OCI-LY7 (cell line): ENCODE measurements at regions not wholly inside any gene's neighbourhood (a gene's known extent, or its start where the extent isn't known, plus 50 kb on each side); places are given as distances from the start of the nearest gene placed in this dataset.

Experiments
- BruUV-seq: library from RNA; stranded (reverse); fragments of 400-500 nt; replicated peaks from 2 replicates; lab custom pipeline; 2021; lab: Mats Ljungman, UMichigan
- CTCF ChIA-PET: fragments of 300-600 bp; sonication (Branson Sonifier 250); formaldehyde crosslinking; loops from one replicate; lab custom pipeline; 2022; ENCODE audit warnings: antibody characterized with exemption; ENCODE audit not compliant: unreplicated experiment; lab: Charles Lee
- POLR2A ChIA-PET: fragments of 300-600 bp; sonication (Branson Sonifier 250); formaldehyde crosslinking; loops from one replicate; lab custom pipeline; 2022; ENCODE audit warnings: antibody characterized with exemption; lab: Charles Lee
- DNase-seq: peaks from one replicate; pipeline ENCODE4 v3.0.0-alpha.2; 2015; ENCODE audit warnings: low spot score
- H2AFZ ChIP-seq: fragments of 200-600 bp; sonication (generic), shearing (Covaris generic); 2 replicates; pipeline ENCODE4 v1.6.1; 2014; ENCODE audit warnings: mild to moderate bottlenecking, antibody characterized with exemption, low read length, moderate library complexity
- H3K27ac ChIP-seq: fragments of 200-600 bp; sonication (generic); 2 replicates; pipeline ENCODE4 v1.5.1; 2014; ENCODE audit warnings: mixed run types, low read depth, mild to moderate bottlenecking, moderate library complexity, low read length, inconsistent platforms; ENCODE audit not compliant: poor library complexity, severe bottlenecking
- H3K36me3 ChIP-seq: fragments of 200-600 bp; sonication (generic); 2 replicates; pipeline ENCODE4 v1.6.1; 2014; ENCODE audit warnings: mild to moderate bottlenecking, antibody characterized with exemption, low read length, moderate library complexity, mixed read lengths; ENCODE audit not compliant: insufficient read depth
- H3K4me1 ChIP-seq: fragments of 200-600 bp; sonication (generic); 2 replicates; pipeline ENCODE4 v1.5.1; 2014; ENCODE audit warnings: mild to moderate bottlenecking, low read length; ENCODE audit not compliant: insufficient read depth, poor library complexity, severe bottlenecking
- H3K4me2 ChIP-seq: fragments of 200-600 bp; sonication (generic); 2 replicates; pipeline ENCODE4 v1.6.1; 2014; ENCODE audit warnings: mild to moderate bottlenecking, low read length
- H3K4me3 ChIP-seq: fragments of 200-600 bp; sonication (generic); 2 replicates; pipeline ENCODE4 v1.5.1; 2014; ENCODE audit warnings: mild to moderate bottlenecking, low read depth, low read length; ENCODE audit not compliant: poor library complexity, severe bottlenecking
- H3K79me2 ChIP-seq: fragments of 200-600 bp; sonication (generic); 2 replicates; pipeline ENCODE4 v1.6.1; 2016; ENCODE audit warnings: low read depth, mild to moderate bottlenecking, low read length, moderate library complexity, mixed read lengths; ENCODE audit not compliant: insufficient read depth
- H3K9me2 ChIP-seq: fragments of 200-600 bp; sonication (generic); 2 replicates; pipeline ENCODE4 v1.6.1; 2016; ENCODE audit warnings: mild to moderate bottlenecking, low read length, mixed read lengths; ENCODE audit not compliant: insufficient read depth
- H3K9me3 ChIP-seq: fragments of 200-600 bp; sonication (generic); 2 replicates; pipeline ENCODE4 v1.6.1; 2014; ENCODE audit warnings: mild to moderate bottlenecking, mixed run types, low read length, mixed read lengths
- H4K20me1 ChIP-seq: fragments of 200-600 bp; sonication (generic); 2 replicates; pipeline ENCODE4 v1.6.1; 2014; ENCODE audit warnings: mild to moderate bottlenecking, antibody characterized with exemption, low read length, moderate library complexity, mixed read lengths; ENCODE audit not compliant: insufficient read depth
- CTCF ChIP-seq: fragments of 200-600 bp; sonication (generic); conservative IDR thresholded peaks from 2 replicates; pipeline ENCODE4 v1.5.1; 2014; ENCODE audit warnings: mild to moderate bottlenecking, antibody characterized with exemption, low read length, moderate library complexity, mixed read lengths
- EZH2phosphoT487 ChIP-seq: fragments of 200-600 bp; sonication (generic); IDR thresholded peaks from 2 replicates; pipeline ENCODE4 v1.6.1; 2018; ENCODE audit warnings: low read depth, borderline replicate concordance, mild to moderate bottlenecking, mixed run types, antibody characterized with exemption, low read length, moderate library complexity, mixed read lengths
- intact Hi-C: fragments of 100-400 bp; cut with micrococcal nuclease; formaldehyde crosslinking; loops from one replicate; pipeline ENCODE4 v1.10.0; 2022; ENCODE audit not compliant: unreplicated experiment

GRCh38 chr11:109597336-109597735 is 175.3 kb downstream of the C11orf87 start:
- H3K9me2 ChIP-seq = no peaks in the 10 kb centered on the region
- no peaks in the 10 kb centered on the region for H3K4me1 ChIP-seq
- ChIA-PET POLR2A (interaction anchor here (0.6 kb wide), 1 partner anchor 275 kb away, joined by 5 read pairs; no protein-coding TSS in a partner anchor), CTCF (no interaction called here)
- intact Hi-C loops = no loop called here
- H4K20me1 ChIP-seq = no peaks in the 10 kb centered on the region
- no peak overlapping the region for H3K4me3 ChIP-seq
- no peaks in the 10 kb centered on the region for H3K36me3 ChIP-seq
- no peak for DNase-seq
- no peak overlapping the region for H3K4me2 ChIP-seq
- no peaks in the 10 kb centered on the region for H3K9me3 ChIP-seq
- no peak overlapping the region for H3K27ac ChIP-seq
- H2AFZ ChIP-seq = no peak overlapping the region
- H3K79me2 ChIP-seq = no peaks in the 10 kb centered on the region
- TF ChIP-seq CTCF (no peak), EZH2phosphoT487 (no peak)
- no TSS peak for BruUV-seq

- ChIA-PET POLR2A (interaction anchor here (1.0 kb wide), 1 partner anchor 10 kb away, joined by 3 read pairs; no protein-coding TSS in a partner anchor), CTCF (no interaction called here)
- Histone ChIP-seq H3K27ac (no peak overlapping the region), H3K4me1 (no peaks in the 10 kb centered on the region), H3K9me2 (no peaks in the 10 kb centered on the region), H3K4me2 (no peak overlapping the region), H2AFZ (no peak overlapping the region), H4K20me1 (no peaks in the 10 kb centered on the region), H3K9me3 (no peaks in the 10 kb centered on the region), H3K79me2 (no peaks in the 10 kb centered on the region), H3K36me3 (no peaks in the 10 kb centered on the region), H3K4me3 (no peak overlapping the region)
- intact Hi-C loops = no loop called here
- DNase-seq = no peak
- TF ChIP-seq CTCF = no peak
- TF ChIP-seq EZH2phosphoT487 = no peak
- no TSS peak for BruUV-seq
These were observed 182.8 kb downstream of the C11orf87 start for GRCh38 chr11:109604481-109605400.

DNA sequence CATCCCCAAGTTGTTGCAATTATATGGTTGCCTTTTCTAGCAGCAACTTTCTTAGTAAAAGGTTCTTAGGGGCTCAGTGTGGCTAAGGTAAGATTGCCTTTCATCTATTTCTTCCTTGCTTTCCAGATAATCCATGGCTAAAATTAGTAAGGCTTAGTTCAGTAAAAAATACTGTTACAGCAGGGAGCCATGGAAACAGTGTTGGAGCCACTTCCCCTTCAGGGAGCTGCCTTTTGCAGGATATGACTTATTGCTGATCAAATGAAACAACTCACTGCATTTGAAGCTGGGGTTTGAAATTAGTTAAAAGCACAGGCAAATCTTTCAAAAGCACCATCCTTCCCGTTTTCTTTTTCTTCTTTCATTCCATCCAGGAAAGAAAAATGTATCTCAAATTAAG is 184.3 kb downstream of the C11orf87 start:
- Histone ChIP-seq H3K4me2 (no peak overlapping the region), H3K4me1 (no peaks in the 10 kb centered on the region), H2AFZ (no peak overlapping the region), H3K27ac (no peak overlapping the region), H3K36me3 (no peaks in the 10 kb centered on the region), H3K79me2 (no peaks in the 10 kb centered on the region), H3K9me2 (no peaks in the 10 kb centered on the region), H3K9me3 (no peaks in the 10 kb centered on the region), H3K4me3 (no peak overlapping the region), H4K20me1 (no peaks in the 10 kb centered on the region)
- TF ChIP-seq CTCF (no peak), EZH2phosphoT487 (no peak)
- intact Hi-C loops = no loop called here
- no peak for DNase-seq
- CTCF ChIA-PET = no interaction called here
- POLR2A ChIA-PET = no interaction called here
- no TSS peak for BruUV-seq
